NCI-H187 (cell line): ENCODE measurements at regions not wholly inside any gene's neighbourhood (a gene's known extent, or its start where the extent isn't known, plus 50 kb on each side); places are given as distances from the start of the nearest gene placed in this dataset.
"Not testable (repeated sequence)": the region's sequence is repeated elsewhere in the genome, so short reads cannot be mapped to it uniquely, and the experiment has no call there.

Experiments
- DNase-seq, 2 experiments: peaks; one replicate each; lab custom pipeline; 2025; lab: John Stamatoyannopoulos, UW

DNA sequence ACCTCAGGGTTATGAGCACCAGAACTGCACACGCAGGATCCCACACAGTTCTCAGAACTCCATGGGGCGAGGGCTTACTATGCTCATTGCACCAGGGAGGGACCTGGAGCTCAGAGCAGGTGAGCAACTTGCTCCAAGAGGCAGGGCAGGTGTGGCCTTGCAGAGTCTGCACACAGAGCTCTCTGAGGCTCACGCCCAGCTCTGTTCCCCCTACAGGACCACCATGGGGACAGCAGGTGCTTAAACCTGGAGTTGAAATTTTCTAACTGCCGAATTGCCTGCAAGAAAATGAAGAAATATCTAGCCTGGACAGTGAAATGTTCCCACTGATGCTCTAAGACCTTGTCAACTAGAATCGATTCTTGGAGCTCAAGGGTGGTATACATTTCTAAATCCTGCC, 49.9 kb upstream of the MSMB start:
- DNase-seq: not testable (repeated sequence)

DNA sequence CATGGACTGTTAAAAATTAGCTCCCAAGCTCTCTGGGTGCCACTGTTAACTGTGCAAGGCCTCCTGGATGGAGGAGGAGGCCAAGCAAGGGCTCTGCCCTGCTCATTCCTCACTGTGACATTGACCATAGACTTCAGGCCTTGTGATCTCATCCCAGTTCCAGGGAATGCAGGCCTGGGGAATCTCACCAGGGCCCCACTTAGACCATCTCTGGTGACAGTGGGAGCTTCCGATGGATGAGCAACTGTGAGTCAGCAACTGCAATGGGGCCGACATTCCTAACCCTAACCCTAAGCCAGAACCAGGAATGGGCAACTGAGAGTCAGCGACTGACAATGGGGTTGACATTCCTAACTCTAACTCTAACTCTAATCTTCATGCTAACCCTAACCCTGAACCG, 50.4 kb upstream of the MSMB start:
- no peak for DNase-seq

DNA sequence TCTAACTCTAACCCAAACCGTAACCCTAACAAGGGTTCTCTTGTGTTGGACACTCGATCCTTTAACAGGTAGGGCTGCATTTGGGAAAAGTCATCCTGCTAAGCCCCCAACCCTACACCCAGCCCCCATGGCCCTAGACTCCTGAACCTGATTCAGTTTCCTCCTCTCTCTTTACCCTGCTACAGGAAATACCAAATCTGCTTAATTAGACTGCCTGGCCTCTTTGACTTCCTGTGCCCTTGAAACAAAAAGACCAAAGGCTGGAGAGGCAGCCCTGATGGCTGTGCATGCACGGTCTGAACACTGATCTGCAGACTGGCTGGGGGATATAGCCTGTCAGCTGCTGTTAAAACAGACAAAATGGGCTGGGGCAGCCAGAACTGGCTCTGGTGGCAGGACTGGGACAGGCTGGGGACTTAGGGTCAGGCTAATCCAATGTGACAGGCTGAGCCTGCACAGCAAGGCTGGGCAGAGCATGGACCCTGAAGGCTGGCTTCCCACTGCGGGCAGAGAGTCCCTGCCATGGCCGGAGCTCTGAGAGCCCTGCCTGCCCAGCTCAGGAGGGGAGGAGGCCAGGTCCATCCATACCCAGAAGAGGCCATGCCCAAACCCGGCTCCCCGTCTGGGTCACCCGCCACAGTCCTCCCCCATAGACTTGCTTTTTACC, 51.0 kb upstream of the MSMB start:
- DNase-seq: no peak

DNA sequence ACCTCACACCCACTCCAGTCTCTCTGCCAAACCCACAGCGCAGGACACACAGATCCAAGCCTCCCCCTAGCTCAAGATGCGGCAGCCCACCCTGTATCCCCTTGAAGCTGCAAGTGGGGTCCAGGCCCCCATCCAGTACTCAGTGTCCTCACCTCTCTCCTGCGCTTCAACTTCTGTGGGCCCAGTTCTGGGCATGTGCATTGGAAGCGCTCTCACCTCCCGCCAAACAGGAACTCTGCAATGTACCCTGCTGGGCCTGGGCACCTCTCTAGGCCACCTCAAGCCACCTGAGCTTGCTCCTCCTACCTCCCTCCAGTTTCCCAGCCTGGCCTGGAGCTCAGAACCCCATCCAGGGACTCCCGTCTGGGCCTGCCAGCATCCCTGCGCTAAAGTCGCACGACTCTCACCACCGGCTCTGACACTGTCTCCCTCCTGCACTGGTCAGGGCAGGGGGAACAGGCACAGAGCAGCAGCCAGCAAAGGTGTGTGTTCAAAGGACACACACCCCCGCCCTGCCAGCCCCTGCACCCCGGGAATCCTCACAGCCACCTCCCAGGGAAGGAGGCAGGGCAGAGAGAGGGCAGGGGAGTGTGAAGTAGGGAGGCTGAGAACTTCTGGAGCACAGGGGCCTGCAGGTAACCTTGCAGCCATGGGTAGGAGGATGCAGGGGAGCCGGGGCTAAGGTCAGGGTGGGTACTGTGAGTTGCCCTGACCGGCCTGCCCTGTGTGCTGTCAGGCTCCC, 51.7 kb upstream of the MSMB start:
- DNase-seq: no peak

DNA sequence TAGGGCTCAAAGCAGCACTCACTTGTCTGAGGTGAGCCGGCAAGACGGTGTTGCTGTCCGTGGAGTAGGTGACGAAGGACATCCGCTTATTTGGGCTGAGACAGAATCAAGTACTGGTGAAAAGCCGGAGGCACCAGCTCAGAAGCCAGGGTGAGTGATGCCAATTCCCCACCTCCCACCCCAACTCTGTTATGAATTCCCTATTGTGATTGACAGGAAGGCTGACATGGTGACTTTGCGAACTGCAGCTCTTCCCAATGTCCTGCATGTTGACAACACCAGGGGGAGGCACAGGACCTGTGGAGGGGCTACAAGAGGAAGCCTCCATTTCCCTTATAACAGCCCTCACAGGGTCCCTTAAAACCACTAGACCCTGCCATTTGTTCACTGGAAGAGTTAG, 52.3 kb upstream of the MSMB start:
- no peak for DNase-seq

DNA sequence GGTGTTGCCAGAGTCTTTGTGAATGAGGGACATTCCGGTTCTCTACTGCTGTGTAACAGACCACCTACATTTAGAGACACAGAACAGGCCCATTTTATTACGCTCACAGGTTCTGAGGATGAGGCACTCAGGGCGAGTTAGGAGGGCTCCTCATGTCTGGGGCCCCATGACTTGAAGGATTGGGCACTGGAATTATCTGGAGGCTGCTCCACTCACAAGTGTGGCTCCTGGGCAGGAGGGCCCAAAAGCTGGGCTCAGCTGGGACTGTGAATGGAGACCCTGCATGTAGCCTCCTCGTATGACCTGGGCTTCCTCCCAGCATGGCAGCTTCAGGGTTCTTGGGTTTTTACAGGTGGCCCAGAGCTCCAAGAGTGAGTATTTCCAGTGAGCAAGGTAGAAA, 52.9 kb upstream of the MSMB start:
- not testable (repeated sequence) for DNase-seq

DNA sequence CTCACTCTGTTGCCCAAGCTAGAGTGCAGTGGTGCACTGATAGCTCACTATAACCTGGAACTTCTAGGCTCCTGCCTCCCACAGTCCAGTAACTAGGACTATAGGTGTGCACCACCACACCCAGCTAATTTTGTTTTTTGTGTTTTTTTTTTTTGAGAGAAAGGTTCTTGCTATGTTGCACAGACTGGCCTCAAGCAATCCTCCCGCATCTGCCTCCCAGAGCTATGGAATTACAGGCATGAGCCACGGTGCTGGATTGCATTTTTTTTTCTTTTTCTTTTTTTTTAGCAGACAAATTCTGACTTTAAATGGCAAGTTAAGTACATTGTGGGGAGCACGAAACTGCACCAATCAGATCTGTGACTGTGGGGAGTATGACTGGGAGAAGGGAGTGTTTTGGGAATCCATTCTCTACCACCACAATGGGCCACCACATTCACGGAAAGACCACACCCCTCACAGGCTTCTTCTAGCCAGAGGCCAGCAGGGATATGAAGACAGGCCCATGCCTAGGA, 58.1 kb upstream of the MSMB start:
- no peak for DNase-seq

DNA sequence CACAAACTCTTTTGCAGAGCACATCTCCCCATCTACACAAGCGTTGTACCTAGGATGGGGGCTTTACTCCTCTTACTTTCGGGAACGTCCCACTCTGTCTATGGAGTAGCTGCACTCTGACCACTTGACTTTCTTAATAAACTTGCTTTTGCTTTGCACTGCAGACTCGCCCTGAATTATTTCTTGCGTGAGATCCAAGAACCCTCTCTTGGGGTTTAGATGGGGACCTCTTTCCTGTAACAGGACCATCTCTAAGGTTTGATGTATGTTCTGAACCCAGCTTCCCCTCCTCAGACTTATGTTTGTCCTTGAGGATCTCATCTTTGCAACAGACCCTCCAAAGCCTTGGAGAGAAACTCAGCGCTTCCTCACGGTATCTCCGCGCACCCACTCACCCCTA, 59.3 kb upstream of the MSMB start:
- not testable (repeated sequence) for DNase-seq

DNA sequence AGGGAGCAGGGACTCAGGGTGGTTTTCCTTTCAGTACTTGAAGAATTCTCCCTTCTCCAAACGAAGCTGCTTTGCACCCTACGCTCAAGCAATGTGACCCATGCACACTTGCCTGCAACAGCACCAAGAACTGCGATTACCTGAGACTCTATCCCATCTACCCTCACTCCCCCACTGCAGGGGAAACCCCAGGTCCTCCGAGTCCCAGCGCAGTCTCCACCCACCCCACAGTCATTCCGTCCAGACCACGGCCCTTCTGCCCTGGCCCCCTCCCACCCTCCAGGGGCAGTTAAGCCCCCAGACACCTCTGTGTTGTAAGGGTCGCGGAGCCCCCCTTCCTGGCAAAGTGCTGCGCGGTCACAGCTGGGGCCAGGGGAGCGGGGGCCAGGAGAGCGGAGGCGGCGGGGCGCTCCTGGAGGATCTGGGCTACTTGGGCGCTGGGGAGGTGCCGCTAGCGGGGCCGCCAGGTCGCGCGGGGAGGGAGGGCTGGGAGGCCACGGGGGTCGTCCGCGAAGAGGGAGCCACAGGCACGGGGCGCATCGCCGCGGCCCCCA, 59.9 kb upstream of the MSMB start:
- DNase-seq: not testable (repeated sequence)

DNA sequence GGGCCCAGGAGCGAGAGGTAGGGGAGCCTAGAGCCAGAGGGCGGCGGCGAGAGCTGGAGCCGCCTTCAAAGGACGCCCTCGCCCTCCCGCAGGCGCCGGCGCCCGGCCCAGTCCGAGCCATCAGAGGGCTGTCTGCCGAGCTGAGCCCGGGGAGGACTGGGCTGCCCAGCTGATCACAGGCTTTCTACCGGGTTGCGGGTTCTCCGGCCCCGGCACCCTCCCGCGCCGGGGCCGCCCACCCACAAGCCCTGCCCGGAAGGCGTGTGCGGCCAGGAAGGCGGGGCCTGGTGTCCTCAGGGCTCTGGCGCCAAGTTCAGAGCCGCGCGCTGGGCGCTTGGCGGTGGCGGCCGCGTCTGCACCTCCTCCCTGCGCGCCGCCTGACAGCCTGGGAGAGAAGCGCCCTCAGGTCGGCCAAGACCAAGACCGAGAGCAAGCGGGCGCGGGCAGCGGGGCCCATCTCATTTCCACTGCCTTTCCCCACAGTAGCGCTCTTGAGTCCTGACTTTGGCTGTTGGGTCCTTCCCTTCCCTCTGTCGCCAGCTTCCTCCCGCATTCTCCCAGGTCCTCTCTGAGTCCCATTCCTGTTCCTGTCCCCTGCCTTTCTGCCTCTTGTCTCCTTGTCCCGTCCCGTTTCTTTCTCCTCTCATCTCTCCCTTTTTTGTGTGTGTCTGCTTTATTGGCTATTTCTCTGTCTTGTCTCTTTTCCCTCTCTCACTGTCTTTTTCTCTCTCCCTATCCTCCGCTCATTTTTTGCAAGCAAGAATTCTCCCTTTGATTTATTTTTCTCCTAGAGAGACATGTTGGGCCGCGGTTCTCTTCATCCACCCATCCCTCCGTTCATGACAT, 60.6 kb upstream of the MSMB start:
- DNase-seq: peak; percentile 5 to 9

DNA sequence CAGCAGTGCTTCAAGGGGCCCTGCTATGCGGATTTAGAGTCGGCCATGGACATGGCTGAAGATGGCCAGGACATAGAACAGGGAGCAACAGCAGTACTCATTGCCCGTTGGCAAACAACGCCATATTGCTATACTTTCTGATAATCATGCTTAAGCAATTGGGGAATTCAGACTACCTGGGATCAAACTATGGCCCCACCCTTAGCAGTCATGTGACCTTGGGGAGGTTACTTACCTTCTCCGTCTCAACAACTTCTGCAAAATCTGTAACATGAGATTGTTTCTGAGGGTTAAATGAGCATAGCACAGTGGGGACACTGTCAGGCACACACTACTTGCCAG, 62.1 kb upstream of the MSMB start:
- not testable (repeated sequence) for DNase-seq

DNA sequence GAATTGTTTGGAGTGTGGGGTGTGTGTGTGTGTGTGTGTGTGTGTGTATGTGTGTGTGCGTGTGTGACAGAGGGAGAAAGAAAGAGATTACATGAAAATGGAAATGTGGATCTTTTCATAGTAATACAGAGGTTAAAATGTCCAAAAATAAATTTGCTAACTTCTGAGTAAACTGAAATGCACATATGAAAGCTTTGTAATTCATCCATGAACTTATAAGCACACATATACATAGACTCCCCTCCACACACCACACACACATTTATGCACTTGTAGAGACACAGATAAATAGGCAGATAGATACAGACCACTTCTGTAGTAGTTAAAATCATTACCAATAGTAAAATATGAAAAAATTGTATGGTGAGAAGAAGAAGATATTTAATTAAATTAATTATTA, 108.2 kb upstream of the MSMB start:
- DNase-seq: not testable (repeated sequence)

DNA sequence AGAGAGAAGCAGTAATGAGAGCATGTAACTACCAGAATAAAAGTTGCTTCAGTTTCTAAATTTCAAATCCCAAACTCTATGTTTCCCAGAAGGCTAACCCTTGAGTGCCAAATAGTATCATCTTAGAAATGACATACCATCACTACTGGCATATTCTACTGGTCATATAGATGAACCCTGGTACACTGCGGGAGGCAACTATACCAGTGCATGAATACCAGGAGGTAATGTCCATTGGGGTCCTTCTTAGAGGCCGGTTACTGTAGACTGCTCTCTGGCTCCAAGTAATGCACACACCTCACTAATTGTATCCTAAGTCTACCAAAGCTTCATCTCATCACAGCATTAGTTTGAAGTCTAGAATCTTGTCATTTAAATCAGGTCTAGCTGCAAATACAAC, 108.6 kb upstream of the MSMB start:
- not testable (repeated sequence) for DNase-seq

DNA sequence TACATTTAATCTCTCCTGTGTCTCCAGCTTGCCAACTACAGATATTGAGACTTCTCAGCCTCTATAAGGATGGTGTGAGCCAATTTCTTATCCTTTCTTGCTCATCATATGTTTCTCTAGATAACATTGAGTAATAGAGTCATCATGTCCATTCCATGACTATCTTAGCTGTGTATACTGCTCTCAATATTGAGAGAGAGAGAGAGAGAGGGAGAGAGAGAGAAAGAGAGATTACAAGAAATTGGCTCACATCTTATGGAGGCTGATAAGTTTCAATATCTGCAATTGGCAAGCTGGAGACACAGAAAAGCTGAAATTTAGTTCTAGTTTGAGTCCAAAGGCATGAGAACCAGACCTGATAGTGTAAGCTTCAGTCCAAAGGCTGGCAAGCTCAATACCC, 110.8 kb upstream of the MSMB start:
- DNase-seq: not testable (repeated sequence)

DNA sequence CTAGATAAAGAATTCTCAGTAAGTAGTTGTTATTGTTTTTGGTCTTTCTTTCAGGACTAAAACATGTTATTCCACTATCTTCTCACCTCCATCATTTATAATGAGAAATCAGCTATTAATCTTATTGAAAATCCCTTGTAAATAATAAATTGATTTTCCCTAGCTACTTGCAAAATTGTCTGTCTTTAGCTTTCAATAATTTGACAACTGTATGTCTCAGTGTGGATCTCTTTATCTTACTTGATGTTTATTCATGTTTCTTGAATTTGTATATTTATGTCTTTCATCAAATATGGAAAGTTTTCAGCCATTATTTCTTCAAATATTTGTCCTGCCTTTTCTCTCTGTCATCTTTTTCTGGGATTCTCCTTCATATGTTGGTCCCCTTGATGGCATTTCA, 117.1 kb upstream of the ANTXRL start:
- DNase-seq: no peak

DNA sequence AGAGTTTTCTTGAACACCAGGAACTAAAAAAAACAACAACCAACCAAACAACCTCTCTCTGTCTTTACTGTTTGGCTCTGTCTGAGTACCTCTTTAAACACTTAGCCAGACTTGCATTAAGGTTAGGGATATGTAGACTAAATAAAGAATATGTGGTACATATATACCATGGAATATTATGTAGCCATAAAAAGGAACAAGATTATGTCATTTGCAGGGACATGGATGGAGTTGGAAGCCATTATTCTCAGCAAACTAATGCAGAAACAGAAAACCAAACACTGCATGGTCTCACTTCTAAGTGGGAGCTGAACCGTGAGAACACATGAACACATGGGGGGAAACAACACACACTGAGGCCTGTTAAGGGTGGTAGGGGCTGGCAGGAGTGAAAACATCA, 116.0 kb upstream of the ANTXRL start:
- DNase-seq: no peak

DNA sequence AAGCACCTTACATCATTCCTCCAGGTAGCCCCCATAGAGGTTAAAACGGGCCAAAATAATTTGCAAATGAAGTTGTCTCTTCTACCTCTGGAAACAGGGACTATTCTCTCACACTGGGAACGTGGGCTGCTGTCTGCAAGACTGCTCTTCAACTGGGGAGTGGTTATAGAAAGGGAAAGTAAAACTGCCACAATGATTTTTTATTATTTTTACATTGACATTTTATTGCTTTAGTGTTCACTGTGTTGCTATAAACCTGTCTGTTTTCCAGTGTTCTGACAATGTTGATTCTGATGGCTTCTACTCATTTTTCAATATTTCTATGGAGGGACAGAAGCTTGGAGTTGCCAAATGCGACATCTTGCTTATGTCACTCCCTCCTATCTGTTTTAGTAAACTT, 115.1 kb upstream of the ANTXRL start:
- DNase-seq: no peak

DNA sequence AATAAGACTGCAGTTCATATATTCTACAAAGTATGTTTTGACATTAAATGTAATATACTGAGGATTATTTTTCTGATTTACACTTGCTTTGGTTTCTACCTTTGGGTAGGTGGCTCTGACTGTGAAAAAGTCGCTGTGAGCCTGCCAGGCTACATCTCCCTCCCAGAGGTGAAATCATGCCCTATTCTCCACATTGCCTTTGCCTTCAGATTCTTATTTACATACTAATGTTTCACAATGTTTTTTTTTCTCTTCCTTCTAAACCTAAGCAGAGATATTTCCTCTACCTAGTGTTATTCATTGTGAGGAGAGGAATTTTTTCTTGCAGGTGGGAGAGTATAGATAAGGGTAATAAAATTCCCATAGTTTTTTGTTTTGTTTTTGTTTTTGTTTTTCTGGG, 111.5 kb upstream of the ANTXRL start:
- DNase-seq: no peak

DNA sequence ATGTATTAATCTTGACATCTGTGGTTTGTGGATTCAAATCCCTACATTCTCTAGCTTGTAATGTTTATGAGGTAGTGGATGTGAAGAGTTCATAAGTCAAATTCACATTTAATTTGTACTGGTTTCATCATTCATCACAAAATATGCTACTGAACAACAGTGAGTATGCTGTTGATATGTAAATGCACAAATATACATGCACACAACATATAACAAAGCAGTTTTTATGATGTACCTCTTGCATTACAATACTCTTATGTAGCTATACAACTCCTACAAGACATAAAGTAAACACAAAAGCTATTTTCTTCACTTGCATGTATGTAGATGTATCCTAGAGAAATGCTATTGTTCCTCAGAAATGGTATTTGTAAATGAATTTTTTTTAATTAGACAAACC, 111.0 kb upstream of the ANTXRL start:
- no peak for DNase-seq

DNA sequence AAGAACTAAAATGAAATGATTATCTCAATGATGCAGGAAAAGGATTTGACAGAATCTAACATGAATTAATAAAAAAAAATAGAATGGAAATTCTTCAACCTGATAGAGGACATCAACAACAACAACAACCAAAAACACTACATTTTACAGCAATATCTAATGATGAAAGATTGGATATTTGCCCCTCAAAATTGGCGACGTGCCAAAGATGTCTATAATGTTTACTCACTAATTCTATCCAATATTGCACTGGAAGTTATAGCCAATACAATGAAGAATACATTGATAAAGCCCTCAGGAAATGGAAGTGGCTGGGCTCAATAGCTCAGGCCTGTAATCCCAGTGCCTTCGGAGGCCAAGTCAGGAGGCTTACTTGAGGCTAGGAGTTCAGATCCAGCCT, 99.4 kb upstream of the ANTXRL start:
- not testable (repeated sequence) for DNase-seq

DNA sequence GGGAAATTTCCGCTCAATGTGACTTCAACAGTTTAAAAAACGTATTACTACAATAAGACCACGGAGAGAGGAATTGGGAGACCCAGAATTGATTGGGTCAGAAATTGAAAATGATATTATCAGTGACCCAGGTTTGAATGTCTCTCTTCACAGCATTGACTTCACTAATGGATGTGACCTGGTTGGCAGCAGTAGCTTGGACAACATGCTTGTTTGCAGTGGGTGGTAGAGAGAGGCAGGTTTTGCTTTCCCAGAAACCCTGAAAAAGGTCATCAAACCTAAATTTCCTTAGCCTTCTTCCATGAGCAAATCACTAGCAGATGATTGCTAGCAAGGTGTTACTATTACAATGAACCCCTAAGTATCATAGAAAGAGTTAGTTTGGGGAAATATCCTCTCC, 89.7 kb upstream of the ANTXRL start:
- no peak for DNase-seq

DNA sequence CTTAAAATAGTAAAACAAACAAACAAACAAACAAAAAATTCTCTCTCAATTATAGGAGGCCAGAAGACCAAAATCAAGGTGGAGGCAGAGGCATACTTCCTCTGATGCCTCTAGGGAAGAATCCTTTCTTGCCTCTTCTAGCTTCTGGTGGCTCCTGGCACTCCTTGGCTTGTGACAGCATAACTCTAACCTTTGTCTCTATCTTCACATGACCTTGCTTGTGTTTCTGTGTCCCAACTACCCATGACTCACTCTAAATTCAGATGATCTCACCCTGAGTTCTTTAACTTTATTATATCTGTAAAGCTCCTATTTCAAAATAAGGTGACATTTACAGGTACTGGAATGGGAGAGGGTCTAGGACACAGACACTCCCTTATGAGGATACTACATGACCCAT, 88.3 kb upstream of the ANTXRL start:
- DNase-seq: no peak

DNA sequence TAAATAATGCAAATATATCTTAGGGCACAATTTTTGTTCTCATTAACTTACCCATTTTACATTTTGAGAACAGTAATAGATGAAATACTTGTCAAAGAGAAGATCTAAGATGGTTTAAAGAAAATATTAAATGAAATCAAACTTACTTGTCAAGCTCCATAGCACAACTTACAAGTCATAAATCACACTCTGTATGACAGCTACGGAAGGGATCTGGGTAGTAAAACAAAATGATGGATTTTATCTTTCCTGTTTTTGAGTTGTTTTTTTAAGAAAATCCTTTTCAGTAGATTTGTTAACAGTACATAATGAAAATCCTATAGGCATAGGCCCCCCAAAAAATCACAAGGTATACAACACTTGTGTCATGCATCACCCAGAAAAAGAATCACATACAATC, 84.4 kb upstream of the ANTXRL start:
- DNase-seq: not testable (repeated sequence)
